NCI-H146 treated with DMSO at 0.1 percent for 48 hours (cell line): ENCODE measurements at regions not wholly inside any gene's neighbourhood (a gene's known extent, or its start where the extent isn't known, plus 50 kb on each side); places are given as distances from the start of the nearest gene placed in this dataset.
"Not testable (repeated sequence)": the region's sequence is repeated elsewhere in the genome, so short reads cannot be mapped to it uniquely, and the experiment has no call there.

Experiments used
- DNase-seq: peaks from one replicate; lab custom pipeline; 2025; ENCODE audit not compliant: unreplicated experiment; lab: John Stamatoyannopoulos, UW

GRCh38 chr9:108056805-108057386 is 567.3 kb upstream of the KLF4 start:
- DNase-seq = no peak

GRCh38 chr9:108056084-108056804 is 566.7 kb upstream of the KLF4 start:
- no peak for DNase-seq

- no peak for DNase-seq
Observed at GRCh38 chr9:108054131-108054630, 564.6 kb upstream of the KLF4 start.

- DNase-seq = no peak
Observed at GRCh38 chr9:108053555-108054061, 564.0 kb upstream of the KLF4 start.

GRCh38 chr9:108052431-108053080 is 563.0 kb upstream of the KLF4 start:
- no peak for DNase-seq

- DNase-seq = no peak
Observed at GRCh38 chr9:108050894-108051293, 561.3 kb upstream of the KLF4 start.

- DNase-seq = no peak
Observed at GRCh38 chr9:108049671-108050494, 560.3 kb upstream of the KLF4 start.

GRCh38 chr9:108049026-108049607 is 559.5 kb upstream of the KLF4 start:
- DNase-seq = no peak

GRCh38 chr9:108048406-108049025 is 558.9 kb upstream of the KLF4 start:
- no peak for DNase-seq

- DNase-seq = not testable (repeated sequence)
Observed at GRCh38 chr9:108047777-108048176, 558.2 kb upstream of the KLF4 start.

- DNase-seq = no peak
Observed at GRCh38 chr9:108047264-108047663, 557.7 kb upstream of the KLF4 start.

- DNase-seq = no peak
Observed at GRCh38 chr9:108045851-108046250, 556.3 kb upstream of the KLF4 start.

- no peak for DNase-seq
Observed at GRCh38 chr9:108043585-108043984, 554.0 kb upstream of the KLF4 start.

GRCh38 chr9:108041551-108041950 is 552.0 kb upstream of the KLF4 start:
- no peak for DNase-seq

- no peak for DNase-seq
Observed at GRCh38 chr9:108040783-108041182, 551.2 kb upstream of the KLF4 start.

- DNase-seq = no peak
Observed at GRCh38 chr9:108039493-108039892, 549.9 kb upstream of the KLF4 start.

- DNase-seq = no peak
Observed at GRCh38 chr9:108039012-108039411, 549.4 kb upstream of the KLF4 start.

- DNase-seq = no peak
Observed at GRCh38 chr9:108035487-108035886, 545.9 kb upstream of the KLF4 start.

- no peak for DNase-seq
Observed at GRCh38 chr9:108033976-108034964, 544.7 kb upstream of the KLF4 start.
